ENCODE measurements at regions not wholly inside any gene's neighbourhood (a gene's known extent, or its start where the extent isn't known, plus 50 kb on each side); places are given as distances from the start of the nearest gene placed in this dataset.

DNA sequence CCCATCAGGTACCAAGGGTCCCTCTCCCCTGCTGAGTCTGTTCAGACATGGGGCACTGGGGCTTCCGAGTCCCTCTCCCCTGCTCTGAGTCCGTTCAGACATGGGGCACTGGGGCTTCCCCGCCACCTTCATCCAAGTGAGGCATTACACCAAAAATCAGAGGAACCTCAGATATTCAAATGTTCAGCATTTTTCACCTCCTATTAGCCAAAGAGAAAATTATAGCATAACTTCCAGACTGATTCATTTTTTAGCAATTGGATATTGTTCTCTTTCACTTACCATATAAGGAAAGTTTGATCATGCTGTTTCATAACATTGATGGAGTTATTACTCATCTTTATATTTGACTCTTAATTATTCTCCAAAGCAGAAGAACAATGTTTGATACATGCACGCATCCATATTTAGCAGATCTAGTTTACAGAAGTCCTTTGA lies 213.9 kb downstream of the MTHFS start:
- TF ChIP-seq EZH2phosphoT487 (IDR thresholded peaks at IDR 0.05; ENCODE audit: borderline replicate concordance, low read length) (no peak), EZH2 (IDR thresholded peaks at IDR 0.05; ENCODE audit: low read length, unreplicated experiment) (no peak)
- TF ChIP-seq, protein P1, sequence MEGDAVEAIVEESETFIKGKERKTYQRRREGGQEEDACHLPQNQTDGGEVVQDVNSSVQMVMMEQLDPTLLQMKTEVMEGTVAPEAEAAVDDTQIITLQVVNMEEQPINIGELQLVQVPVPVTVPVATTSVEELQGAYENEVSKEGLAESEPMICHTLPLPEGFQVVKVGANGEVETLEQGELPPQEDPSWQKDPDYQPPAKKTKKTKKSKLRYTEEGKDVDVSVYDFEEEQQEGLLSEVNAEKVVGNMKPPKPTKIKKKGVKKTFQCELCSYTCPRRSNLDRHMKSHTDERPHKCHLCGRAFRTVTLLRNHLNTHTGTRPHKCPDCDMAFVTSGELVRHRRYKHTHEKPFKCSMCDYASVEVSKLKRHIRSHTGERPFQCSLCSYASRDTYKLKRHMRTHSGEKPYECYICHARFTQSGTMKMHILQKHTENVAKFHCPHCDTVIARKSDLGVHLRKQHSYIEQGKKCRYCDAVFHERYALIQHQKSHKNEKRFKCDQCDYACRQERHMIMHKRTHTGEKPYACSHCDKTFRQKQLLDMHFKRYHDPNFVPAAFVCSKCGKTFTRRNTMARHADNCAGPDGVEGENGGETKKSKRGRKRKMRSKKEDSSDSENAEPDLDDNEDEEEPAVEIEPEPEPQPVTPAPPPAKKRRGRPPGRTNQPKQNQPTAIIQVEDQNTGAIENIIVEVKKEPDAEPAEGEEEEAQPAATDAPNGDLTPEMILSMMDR (conservative IDR thresholded peaks at IDR 0.05; ENCODE audit: low read depth, low read length), result no peak

Measured in PC-3 (cell line).